AML-193 (cell line): ENCODE measurements at regions not wholly inside any gene's neighbourhood (a gene's known extent, or its start where the extent isn't known, plus 50 kb on each side); places are given as distances from the start of the nearest gene placed in this dataset.

ENCODE experiments used
- DNase-seq, 2 experiments: peaks; one replicate each; lab custom pipeline; 2025; lab: John Stamatoyannopoulos, UW

- no peak for DNase-seq
Observed at GRCh38 chr5:174235221-174236011, 189.9 kb downstream of the NSG2 start.

DNA sequence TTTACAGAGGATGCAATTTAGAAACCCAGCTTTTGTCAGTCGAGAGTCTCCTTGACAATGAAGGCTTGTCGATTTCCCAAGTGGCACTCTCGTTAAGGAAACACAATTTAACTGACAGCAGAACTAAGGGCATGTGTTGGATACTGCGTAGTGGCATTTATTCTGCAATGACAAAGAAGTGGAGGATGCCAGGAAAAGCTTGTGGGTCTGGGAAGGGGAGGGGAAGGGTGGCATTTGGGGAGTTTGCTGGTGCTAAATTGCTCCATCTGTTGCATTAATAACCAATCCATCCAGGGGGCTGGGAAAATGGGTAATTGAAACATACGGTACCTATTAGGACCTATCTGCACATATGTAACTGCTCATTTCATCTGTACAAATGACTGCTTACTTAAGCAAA, 190.6 kb downstream of the NSG2 start:
- DNase-seq: no peak

- no peak for DNase-seq
Observed at GRCh38 chr5:174239718-174240117, 194.2 kb downstream of the NSG2 start.

- no peak for DNase-seq
Observed at GRCh38 chr5:174242573-174242972, 197.1 kb downstream of the NSG2 start.

DNA sequence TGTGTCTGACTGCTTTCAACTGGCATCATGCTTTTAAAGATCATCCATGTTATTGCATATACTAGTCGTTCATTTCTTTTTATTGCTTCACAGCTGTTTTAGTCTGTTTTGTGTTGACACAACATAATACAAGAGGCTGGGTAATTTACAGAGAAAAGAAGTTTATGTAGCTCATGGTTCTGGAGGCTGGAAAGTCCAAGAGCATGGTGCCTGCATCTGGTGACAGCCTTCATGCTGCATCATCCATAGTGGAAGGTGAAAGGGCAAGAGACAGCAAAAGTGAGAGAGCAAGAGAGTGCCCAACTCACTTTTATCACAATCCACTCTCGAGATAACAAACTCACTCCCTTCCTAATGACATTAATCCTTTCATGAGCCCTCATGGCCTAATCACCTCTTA, 198.4 kb downstream of the NSG2 start:
- no peak for DNase-seq

DNA sequence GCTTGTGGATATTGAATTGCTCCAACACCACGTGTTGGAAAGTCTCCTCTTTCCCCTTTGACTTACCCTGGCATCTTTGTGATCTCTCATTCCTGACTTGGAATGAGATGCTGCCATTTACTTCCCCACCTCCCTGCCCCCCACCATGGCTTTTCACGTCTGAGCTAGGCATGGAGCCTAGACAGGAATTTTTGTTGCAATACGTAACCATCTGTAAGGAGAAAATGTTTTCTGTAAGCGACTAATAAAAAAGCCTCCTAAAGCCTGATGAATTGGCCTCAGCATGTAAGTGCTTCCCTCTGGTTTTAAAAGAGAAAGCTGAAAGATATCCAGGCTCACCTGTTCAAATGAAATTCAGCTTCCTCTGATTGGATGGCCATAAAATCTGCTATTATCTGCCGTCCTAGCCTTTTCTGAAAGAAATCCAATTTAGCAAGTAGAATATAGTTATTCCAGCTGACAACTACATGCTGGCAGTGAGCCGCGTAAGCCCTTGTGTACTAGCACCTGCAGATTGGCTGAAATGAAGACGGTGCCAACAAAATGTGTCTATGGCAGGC, 200.1 kb downstream of the NSG2 start:
- no peak for DNase-seq

- no peak for DNase-seq
Observed at GRCh38 chr5:174246743-174247142, 201.2 kb downstream of the NSG2 start.

GRCh38 chr5:174247301-174247700, 201.8 kb downstream of the NSG2 start:
- no peak for DNase-seq

DNA sequence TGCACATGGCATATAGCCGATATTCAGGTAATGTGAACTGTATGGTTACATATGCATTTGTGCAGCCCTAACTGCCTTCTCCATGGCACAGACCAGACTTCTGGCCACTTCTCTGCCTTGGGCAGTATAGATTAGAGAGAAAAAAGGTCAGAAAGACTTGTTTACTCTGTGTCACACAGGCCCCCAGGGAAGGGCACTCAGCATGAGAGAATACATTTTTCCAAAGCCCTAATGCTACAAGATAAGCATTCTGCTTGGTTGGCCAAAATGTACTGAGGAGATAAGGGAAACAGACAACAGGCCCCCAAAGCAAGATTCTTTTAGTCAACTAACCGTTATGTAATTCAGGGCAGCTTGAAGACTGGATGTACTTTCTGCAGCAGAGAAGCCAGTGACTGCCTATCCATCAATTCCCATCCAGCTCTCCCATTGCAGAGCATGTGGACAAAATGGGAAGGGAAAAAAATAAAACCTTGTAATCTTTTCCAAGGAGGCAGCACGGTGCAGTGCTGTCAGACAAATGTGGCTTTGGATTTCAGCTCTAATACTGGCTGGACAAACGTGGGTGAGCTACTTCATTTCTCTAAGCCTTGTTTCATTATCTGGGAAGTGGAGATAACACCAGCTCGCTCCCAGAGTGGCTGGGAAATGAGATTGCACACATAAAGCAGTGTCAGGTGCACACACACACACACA, 205.9 kb downstream of the NSG2 start:
- no peak for DNase-seq

DNA sequence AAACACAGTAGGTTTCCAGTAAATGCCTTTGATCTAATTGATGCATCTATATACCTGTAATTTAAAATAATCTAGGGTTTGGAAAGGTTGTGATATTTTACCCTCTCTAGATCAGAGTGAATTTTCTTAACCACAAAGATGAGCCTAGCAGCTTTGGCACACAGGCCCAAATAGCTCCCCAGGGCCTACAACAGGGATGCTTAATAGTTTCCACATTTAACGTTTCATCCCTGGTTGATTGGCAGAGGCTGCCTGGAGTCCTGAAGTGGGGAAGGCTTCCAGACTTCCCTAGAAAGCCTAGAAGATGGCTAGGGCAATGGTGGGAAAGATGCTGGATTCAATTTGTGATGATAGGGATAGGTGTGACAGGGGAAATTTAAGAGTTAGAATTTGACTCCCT, 206.6 kb downstream of the NSG2 start:
- DNase-seq: no peak

DNA sequence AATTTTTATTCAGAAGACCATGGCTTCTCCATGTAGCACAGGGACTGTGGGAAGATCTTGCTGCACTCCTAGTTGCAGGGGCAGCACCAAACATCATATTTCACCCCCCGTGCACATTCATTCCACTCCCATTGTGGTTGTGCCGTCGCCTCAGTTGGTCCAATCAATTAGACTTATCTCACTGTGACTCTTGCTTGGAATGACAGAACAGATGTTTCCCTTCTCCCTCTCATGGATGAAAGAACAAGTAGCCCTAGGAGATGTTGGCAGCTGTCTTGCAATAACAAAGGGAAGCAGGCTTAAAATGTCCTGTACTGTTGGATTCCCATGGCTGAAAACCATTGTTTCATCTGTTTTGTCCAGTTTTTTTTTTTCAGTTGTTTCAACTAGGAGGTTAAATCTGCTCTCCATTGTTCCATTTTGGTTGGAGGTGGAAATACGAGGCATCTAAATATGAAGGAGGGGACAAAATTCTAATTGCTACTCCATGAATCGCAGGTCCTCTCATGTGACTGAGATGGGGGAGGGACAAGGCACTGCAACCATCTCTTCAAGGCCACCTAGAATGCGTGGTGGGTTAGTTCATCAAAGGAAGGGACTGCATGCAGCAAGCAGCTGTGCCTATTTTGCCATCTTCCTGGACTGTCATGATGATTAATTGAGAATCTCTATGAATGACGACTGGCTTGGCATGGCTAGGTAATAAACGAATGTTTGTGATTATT, 214.4 kb downstream of the NSG2 start:
- no peak for DNase-seq

DNA sequence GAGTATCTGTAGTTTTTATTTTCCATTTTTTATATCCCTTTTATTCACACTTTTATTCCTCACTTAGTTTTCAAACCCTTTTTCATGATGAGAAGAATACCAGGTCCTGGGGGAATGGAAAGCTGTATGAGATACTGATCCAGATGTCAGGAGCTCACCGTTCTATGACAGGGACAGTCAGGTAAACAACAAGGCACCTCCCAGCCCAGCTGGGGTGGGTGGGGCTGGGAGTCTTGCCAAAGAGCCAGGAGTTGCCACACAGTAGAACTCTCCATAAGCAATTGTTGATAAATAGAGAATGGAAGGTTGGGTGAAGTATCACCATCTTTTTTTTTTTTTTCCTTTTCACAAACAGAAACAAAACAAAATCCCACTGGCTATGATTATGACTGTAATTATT, 225.8 kb downstream of the NSG2 start:
- DNase-seq: no peak

GRCh38 chr5:174272671-174273070, 227.2 kb downstream of the NSG2 start:
- no peak for DNase-seq

- no peak for DNase-seq
Observed at GRCh38 chr5:174273325-174273724, 227.8 kb downstream of the NSG2 start.

- DNase-seq: no peak
Observed at GRCh38 chr5:174275959-174276358, 230.5 kb downstream of the NSG2 start.

- no peak for DNase-seq
Observed at GRCh38 chr5:174281089-174281760, 235.7 kb downstream of the NSG2 start.

DNA sequence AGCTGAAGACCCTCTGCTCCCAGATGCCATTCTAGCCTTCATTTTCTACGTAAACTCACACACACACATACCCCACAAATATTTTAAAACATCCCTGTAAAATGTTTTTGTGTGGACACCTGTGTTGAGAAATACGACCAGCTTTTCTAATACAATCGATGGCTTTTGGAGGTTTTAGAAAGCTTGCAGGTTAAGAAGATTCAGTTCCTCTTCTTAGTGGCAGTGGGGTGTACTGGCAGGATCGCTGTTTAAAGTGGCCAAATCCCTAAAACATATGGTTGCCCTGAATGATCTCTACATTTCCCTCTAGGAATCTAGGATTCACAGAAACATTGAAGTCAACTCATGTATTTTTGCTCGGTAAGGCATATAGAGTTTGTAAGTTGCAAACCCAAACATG, 236.3 kb downstream of the NSG2 start:
- no peak for DNase-seq

DNA sequence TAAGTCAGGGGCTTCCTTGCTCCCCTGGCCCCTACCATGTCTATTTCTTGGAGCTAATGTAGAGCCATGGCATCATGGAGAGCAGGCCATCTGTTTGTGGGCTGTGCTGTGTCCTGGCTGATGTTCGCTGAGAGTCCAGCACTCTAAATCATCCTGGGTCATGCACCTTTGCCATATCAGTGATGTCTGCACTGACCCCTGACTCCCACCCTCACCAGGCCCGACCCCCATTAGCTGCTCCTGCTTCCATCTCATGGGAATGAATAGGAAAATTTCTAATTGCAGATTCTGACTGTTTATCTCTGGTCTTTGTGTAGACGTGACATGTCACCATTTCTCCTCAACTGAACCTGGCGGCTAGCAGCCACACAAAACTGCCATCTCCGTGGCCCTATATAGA, 236.9 kb downstream of the NSG2 start:
- no peak for DNase-seq

- no peak for DNase-seq
Observed at GRCh38 chr5:174283211-174284005, 237.9 kb downstream of the NSG2 start.

DNA sequence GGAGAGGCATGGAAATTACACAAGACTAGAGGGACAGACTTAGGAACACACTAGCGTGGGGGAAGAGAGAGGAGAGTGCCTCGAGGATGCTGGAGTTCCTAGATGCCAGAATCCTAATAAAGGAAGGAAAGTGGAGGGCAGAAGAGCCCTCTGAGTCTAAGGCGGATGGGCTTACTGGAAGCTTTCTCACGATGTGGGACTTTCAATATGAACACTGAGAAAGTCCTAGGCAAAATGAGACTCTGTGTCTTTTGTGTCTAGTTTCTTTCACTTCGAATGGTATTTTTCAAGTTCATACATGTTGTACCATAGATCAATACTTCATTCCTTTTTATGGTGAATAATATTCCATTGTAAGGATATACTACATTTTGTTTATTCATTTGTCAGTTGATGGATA, 239.4 kb downstream of the NSG2 start:
- DNase-seq: no peak

- DNase-seq: no peak
Observed at GRCh38 chr5:174287761-174288160, 242.3 kb downstream of the NSG2 start.
